Fibroblast of the aortic adventitia (primary cell): ENCODE measurements at regions not wholly inside any gene's neighbourhood (a gene's known extent, or its start where the extent isn't known, plus 50 kb on each side); places are given as distances from the start of the nearest gene placed in this dataset.

Source experiments
- DNase-seq: peaks from one replicate; pipeline ENCODE4 v3.0.0-alpha.2; 2010; ENCODE audit warnings: low read depth
- H3K4me3 ChIP-seq: 2 replicates; pipeline ENCODE4 v1.5.1; 2011; ENCODE audit warnings: low read depth, mild to moderate bottlenecking, control low read depth, low read length, moderate library complexity
- TF ChIP-seq, protein P1 (sequence below): IDR thresholded peaks from 2 replicates; pipeline ENCODE4 v1.5.1; 2011; ENCODE audit warnings: mild to moderate bottlenecking, low read length, control low read depth, inconsistent platforms; ENCODE audit not compliant: insufficient read depth

DNA sequence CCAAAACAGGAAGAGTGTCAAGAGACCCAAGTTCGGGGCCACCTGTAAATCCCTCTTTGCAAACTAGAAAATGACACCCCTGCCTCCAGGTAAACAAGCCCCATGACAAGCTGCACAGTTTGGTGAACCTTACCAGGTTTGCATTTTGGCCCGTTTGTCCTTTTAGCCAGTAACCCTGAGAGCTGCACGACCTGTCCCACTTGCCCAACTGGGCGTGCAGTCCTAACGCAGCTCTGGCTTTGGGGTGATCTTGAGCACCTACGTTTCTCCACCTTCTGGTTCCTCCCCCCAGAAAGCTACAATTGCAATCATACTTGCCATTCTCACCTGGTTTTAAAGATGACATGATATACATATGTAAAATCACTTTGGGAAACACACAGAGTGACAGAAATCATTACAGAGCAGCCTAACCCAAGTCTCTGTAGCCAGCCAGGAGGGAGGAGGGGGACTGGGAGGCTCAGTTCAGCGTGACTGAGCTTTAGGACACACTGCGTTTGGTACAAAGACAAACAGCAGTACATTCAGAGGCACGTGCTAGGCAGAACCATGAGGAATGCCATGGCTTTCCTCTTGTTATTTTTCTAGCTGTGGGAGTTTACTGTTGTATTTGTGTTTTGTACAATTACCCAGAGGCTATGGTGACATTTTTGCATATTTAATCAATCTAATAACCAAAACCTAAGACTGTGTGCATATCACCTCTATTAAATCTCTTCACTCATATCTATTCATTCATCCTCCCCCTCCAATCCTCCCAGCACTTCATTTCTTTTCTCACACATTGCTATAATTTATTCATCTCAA lies 304.0 kb downstream of the IRS1 start:
- TF ChIP-seq, protein P1, sequence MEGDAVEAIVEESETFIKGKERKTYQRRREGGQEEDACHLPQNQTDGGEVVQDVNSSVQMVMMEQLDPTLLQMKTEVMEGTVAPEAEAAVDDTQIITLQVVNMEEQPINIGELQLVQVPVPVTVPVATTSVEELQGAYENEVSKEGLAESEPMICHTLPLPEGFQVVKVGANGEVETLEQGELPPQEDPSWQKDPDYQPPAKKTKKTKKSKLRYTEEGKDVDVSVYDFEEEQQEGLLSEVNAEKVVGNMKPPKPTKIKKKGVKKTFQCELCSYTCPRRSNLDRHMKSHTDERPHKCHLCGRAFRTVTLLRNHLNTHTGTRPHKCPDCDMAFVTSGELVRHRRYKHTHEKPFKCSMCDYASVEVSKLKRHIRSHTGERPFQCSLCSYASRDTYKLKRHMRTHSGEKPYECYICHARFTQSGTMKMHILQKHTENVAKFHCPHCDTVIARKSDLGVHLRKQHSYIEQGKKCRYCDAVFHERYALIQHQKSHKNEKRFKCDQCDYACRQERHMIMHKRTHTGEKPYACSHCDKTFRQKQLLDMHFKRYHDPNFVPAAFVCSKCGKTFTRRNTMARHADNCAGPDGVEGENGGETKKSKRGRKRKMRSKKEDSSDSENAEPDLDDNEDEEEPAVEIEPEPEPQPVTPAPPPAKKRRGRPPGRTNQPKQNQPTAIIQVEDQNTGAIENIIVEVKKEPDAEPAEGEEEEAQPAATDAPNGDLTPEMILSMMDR = no peak
- H3K4me3 ChIP-seq = no peak overlapping the region
- DNase-seq = no peak

DNA sequence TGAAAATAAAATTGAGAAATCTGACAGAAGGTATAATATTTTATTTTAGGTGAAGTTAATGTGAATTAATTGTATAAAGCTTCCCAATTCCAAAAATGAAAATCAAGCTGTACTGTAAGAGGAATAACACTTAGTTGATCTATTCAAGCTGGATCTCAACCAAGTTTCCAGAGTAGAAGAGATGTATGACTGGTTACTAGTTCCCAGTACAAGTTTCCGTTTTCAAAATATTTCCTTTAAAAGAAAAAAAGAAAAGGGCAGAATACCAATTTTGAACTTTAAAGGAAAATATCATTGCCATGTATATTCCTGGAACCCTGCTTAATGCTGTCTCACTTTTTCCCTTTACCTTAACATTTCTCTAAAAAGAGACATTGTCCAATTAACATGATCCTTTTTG lies 308.5 kb downstream of the IRS1 start:
- no peak for DNase-seq

DNA sequence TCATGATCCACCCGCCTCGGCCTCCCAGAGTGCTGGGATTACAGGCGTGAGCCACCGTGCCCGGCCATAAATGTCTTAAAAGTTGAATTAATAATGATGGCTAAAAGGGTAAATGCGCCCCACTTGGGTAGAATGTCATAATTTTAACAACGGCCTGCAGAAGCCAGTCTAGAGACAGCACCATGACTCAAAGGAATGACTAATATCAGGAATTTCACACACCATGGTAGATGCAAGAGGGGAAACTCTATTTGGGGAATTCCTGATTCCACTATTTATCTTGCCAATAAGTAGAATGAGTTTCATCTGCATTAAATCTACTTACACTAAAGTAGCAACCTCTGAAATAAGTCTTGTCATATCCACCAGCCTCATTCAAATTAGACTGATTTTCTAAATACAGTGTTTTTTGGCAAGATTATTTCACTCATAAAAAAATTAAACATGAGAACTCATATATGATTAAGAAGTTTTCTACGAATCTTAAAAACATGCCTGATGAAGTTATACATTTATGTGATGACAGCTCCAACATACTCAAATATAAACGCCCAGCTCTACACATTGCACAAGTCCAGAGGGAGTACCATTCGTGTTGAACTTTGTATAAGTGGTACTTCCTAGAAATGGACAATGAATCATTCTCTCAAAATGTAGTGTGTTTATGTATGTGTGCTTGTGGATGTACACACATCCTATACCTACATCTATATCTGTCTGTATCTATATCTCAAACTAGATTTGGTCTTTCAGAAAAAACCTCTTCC lies 309.7 kb downstream of the IRS1 start:
- peak; percentile 77 for DNase-seq
- no peak overlapping the region for H3K4me3 ChIP-seq
- TF ChIP-seq, protein P1 = no peak

More for the DNA sequence above, 308.5 kb downstream of the IRS1 start:
- H3K4me3 ChIP-seq = no peak overlapping the region
- TF ChIP-seq, protein P1 = no peak

DNA sequence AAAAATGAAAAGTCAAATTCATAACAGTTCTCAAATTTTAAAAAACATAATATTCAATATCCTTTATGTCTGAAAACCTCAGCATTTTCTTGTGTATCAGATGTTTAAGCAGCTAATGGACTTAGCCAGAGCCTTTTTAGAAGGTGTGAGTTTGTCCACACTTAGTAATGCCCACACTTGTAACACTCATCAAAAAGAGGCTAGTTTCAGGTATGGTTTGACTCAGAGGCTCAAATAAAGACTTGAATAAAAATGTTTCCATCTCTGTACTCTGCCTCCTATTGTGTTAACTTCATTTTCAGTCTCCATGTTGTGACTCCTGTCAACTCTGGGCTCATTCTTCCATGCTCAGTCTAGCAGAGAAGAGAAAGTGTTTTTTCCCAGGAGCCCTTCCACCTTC lies 311.6 kb downstream of the IRS1 start:
- DNase-seq = no peak
- TF ChIP-seq, protein P1 = no peak
- H3K4me3 ChIP-seq = no peak overlapping the region

DNA sequence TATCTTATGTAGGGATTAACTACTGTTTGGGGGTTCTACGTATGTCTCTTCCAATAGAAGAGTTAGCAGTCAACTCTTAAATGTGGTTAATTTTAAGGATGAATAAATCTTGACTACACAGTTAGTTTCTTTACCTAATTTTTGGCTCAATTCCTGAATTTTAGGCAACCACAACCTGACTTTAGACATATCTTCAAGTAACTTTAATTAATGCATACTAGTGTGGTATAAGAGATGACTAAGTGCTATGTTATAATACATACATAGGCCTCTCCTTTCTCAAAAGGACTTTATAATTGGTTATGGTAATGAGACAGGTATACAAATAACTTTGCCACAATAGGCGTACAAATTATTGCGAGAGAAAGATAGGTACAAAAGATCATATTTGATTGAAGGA lies 312.0 kb downstream of the IRS1 start:
- H3K4me3 ChIP-seq = no peak overlapping the region
- TF ChIP-seq, protein P1 = no peak
- no peak for DNase-seq

DNA sequence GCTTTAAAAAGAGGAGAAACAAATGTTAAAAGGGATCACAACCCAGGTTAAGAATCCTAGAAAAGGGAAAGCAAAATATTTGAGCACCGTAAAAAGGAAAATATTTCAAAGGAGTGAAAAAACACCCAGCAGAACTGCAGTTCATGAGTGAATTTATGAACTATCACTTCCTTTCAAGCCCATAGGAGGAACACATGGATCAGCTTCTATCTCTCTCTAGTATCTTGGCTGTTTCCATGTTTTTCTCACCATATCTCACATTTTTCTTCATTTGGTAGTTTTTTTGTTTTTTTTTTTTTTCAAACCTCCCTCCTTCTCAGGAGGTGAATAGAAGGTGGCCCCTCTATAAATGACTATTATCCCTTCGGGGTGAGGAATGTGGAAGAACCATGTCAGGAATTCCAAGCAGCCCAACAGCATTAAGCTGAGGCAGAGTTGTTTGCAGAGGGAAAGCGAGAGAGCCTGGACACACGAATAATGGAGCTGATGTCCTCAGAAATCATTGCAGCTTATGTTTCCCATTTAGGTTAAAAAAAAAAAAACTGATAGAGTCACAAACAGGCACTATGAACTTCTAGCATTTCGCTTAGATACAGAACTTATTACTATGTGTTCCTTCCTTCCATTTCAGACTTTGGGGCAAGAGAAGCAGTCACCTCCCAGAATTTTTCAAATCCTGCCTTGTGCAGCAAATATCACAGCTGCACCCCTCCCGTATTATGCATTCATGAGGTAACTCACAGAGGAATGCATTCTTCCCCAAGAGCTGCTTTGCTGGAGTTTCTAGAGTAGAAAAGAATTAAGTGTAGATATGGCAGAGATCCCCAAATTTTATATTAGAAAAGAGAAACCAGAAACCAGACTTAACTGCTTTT lies 315.6 kb downstream of the IRS1 start:
- DNase-seq = peak; percentile 49
- H3K4me3 ChIP-seq = no peak overlapping the region
- TF ChIP-seq, protein P1 = no peak
